ENCODE measurements at regions not wholly inside any gene's neighbourhood (a gene's known extent, or its start where the extent isn't known, plus 50 kb on each side); places are given as distances from the start of the nearest gene placed in this dataset.

DNA sequence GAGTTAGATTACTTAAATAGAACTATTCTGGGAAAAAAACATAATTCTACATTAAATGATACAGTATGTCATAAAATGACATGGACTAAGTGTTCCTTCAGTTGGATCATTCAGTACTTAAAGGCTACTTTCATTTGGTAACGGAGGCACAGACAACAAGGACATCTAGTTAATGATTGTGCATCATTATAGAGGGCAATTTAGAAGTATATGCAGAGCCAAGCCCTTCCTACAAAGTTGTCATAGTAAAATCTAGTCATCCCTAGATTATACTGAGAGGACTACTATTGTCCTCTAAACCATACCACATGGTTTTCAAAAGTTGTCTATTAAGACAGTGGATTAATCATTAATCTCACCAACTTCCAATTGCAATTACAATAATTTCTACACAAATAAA, 53.9 kb upstream of the STXBP5 start:
- ChIA-PET POLR2A (ENCODE audit: unreplicated experiment) (no interaction called here), CTCF (no interaction called here)
- no peak overlapping the region for H3K27ac ChIP-seq
- no peak for TF ChIP-seq CTCF (conservative IDR thresholded peaks at IDR 0.05)
- no peak for TF ChIP-seq EZH2 (IDR thresholded peaks at IDR 0.05; ENCODE audit: low read depth)
- no peaks in the 10 kb centered on the region for H3K9me2 ChIP-seq (ENCODE audit: insufficient read depth)
- H3F3A ChIP-seq (ENCODE audit: insufficient read depth, low read depth): peaks cover 5% of the 10 kb centered on the region
- H3K27me3 ChIP-seq (ENCODE audit: insufficient read depth, low read depth): no peaks in the 10 kb centered on the region
- H3K36me3 ChIP-seq (ENCODE audit: low read depth): no peaks in the 10 kb centered on the region
- H3K79me2 ChIP-seq (ENCODE audit: low read depth): no peaks in the 10 kb centered on the region
- H3K4me3 ChIP-seq: no peak overlapping the region
- intact Hi-C loops (cut with micrococcal nuclease; ENCODE audit: unreplicated experiment): no loop called here
- H3K4me2 ChIP-seq: no peak overlapping the region
- no peaks in the 10 kb centered on the region for H4K20me1 ChIP-seq (ENCODE audit: insufficient read depth)
- peaks cover 15% of the 10 kb centered on the region for H3K4me1 ChIP-seq (replicated peaks; ENCODE audit: insufficient read depth)
- no peak for DNase-seq
- BruUV-seq (replicated peaks): no TSS peak
- H3K9me3 ChIP-seq (ENCODE audit: insufficient read depth, low read depth): no peaks in the 10 kb centered on the region
- no peak overlapping the region for H2AFZ ChIP-seq
